WTC11 (cell line): ENCODE measurements at regions not wholly inside any gene's neighbourhood (a gene's known extent, or its start where the extent isn't known, plus 50 kb on each side); places are given as distances from the start of the nearest gene placed in this dataset.

Source experiments
- CREB1 ChIP-seq: sonication (generic); formaldehyde crosslinking; IDR thresholded peaks from 2 replicates; pipeline ENCODE4 v1.8.0; 2023; ENCODE audit warnings: mild to moderate bottlenecking, missing genetic modification reagents
- NR1H2 ChIP-seq: sonication (generic); formaldehyde crosslinking; IDR thresholded peaks from 2 replicates; pipeline ENCODE4 v1.9.0; 2021; ENCODE audit warnings: mild to moderate bottlenecking, moderate library complexity, missing genetic modification reagents
- PREB ChIP-seq: sonication (generic); formaldehyde crosslinking; IDR thresholded peaks from 2 replicates; pipeline ENCODE4 v1.8.1; 2022; ENCODE audit warnings: mild to moderate bottlenecking, missing genetic modification reagents, moderate library complexity, borderline replicate concordance
- TF ChIP-seq, protein P1 (sequence below): fragments of 200-600 bp; IDR thresholded peaks from 2 replicates; pipeline ENCODE4 v1.8.0; 2022; ENCODE audit warnings: antibody characterized with exemption

- TF ChIP-seq NR1H2 (no peak), PREB (CRISPR knock-in tag) (no peak), CREB1 (no peak)
- TF ChIP-seq, protein P1, sequence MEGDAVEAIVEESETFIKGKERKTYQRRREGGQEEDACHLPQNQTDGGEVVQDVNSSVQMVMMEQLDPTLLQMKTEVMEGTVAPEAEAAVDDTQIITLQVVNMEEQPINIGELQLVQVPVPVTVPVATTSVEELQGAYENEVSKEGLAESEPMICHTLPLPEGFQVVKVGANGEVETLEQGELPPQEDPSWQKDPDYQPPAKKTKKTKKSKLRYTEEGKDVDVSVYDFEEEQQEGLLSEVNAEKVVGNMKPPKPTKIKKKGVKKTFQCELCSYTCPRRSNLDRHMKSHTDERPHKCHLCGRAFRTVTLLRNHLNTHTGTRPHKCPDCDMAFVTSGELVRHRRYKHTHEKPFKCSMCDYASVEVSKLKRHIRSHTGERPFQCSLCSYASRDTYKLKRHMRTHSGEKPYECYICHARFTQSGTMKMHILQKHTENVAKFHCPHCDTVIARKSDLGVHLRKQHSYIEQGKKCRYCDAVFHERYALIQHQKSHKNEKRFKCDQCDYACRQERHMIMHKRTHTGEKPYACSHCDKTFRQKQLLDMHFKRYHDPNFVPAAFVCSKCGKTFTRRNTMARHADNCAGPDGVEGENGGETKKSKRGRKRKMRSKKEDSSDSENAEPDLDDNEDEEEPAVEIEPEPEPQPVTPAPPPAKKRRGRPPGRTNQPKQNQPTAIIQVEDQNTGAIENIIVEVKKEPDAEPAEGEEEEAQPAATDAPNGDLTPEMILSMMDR, result no peak
Measured at GRCh38 chr14:51328772-51329353, 88.8 kb downstream of the TMX1 start.
